OCI-LY3 (cell line): ENCODE measurements at regions not wholly inside any gene's neighbourhood (a gene's known extent, or its start where the extent isn't known, plus 50 kb on each side); places are given as distances from the start of the nearest gene placed in this dataset.
A peak's percentile ranks its signal among the peaks of the same experiment; 100 is the strongest.
"Not testable (repeated sequence)": the region's sequence is repeated elsewhere in the genome, so short reads cannot be mapped to it uniquely, and the experiment has no call there.

Source experiments
- H2AFZ ChIP-seq: fragments of 200-600, 300-600 bp; shearing (Covaris generic); 2 replicates; pipeline ENCODE4 v1.6.0; 2014; ENCODE audit warnings: antibody characterized with exemption, low read depth, low read length
- H3K27ac ChIP-seq: fragments of 200-600, 300-600 bp; sonication (generic); 2 replicates; pipeline ENCODE4 v1.5.1; 2014; ENCODE audit warnings: mild to moderate bottlenecking, low read length, moderate library complexity, mixed read lengths
- H3K27me3 ChIP-seq: fragments of 200-600, 300-600 bp; sonication (generic); 2 replicates; pipeline ENCODE4 v1.6.1; 2014; ENCODE audit warnings: low read depth, low read length, mixed read lengths
- H3K36me3 ChIP-seq: fragments of 200-600, 300-600 bp; sonication (generic); replicated peaks from 2 replicates; pipeline ENCODE3; 2014; ENCODE audit warnings: low read depth, low read length, mixed read lengths
- H3K4me1 ChIP-seq: fragments of 300-600, 200-600 bp; sonication (generic); 2 replicates; pipeline ENCODE4 v1.6.1; 2014; ENCODE audit warnings: low read length, mixed read lengths
- H3K4me2 ChIP-seq: fragments of 200-600, 300-600 bp; sonication (generic); 2 replicates; pipeline ENCODE4 v1.6.1; 2014; ENCODE audit warnings: low read length, mixed read lengths
- H3K4me3 ChIP-seq: fragments of 300-600, 200-600 bp; sonication (generic); 2 replicates; pipeline ENCODE4 v1.5.1; 2014; ENCODE audit warnings: antibody characterized with exemption, mild to moderate bottlenecking, low read length, moderate library complexity
- H3K79me2 ChIP-seq: fragments of 300-600, 200-600 bp; shearing (Covaris generic); 2 replicates; pipeline ENCODE4 v1.6.1; 2014; ENCODE audit warnings: mild to moderate bottlenecking, low read length, mixed read lengths
- H3K9ac ChIP-seq: fragments of 300-600, 200-600 bp; shearing (Covaris generic); 2 replicates; pipeline ENCODE4 v1.6.0; 2014; ENCODE audit warnings: mild to moderate bottlenecking, low read length, moderate library complexity
- H3K9me3 ChIP-seq: fragments of 200-600, 300-600 bp; shearing (Covaris generic); 2 replicates; pipeline ENCODE4 v1.6.1; 2014; ENCODE audit warnings: low read length, mixed read lengths; ENCODE audit not compliant: insufficient read depth
- H4K20me1 ChIP-seq: fragments of 200-600, 300-600 bp; sonication (generic); 2 replicates; pipeline ENCODE4 v1.6.1; 2016; ENCODE audit warnings: low read length, mixed read lengths; ENCODE audit not compliant: insufficient read depth
- EZH2phosphoT487 ChIP-seq: fragments of 200-600 bp; shearing (Covaris generic); IDR thresholded peaks from 2 replicates; pipeline ENCODE4 v1.6.1; 2018; ENCODE audit warnings: antibody characterized with exemption, mixed run types, low read depth
- TF ChIP-seq, protein P1 (sequence below): fragments of 200-600, 300-600 bp; sonication (generic); IDR thresholded peaks from 2 replicates; pipeline ENCODE4 v1.5.1; 2014; ENCODE audit warnings: antibody characterized with exemption, low read length, low read depth

DNA sequence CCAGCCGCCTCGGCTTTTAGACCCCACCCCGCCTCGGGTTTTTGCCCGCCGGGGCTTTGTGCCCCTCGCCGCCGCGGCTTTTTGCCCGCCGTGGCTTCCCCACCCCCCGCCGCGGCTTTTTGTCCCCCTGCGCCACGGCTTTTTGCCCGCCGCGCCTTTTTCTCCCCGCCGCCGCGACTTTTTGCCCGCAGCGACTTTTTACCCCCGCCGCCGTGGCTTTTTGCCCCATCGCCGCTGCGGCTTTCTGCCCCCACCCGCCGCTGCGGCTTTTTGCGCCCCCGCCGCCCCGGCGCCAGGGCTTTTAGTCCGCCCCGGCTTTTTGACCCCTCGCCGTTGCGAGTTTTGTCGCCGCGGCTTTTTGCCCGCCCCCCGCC is 474.4 kb downstream of the FAM72C start:
- H3K36me3 ChIP-seq, result no peaks in the 10 kb centered on the region
- TF ChIP-seq, protein P1, sequence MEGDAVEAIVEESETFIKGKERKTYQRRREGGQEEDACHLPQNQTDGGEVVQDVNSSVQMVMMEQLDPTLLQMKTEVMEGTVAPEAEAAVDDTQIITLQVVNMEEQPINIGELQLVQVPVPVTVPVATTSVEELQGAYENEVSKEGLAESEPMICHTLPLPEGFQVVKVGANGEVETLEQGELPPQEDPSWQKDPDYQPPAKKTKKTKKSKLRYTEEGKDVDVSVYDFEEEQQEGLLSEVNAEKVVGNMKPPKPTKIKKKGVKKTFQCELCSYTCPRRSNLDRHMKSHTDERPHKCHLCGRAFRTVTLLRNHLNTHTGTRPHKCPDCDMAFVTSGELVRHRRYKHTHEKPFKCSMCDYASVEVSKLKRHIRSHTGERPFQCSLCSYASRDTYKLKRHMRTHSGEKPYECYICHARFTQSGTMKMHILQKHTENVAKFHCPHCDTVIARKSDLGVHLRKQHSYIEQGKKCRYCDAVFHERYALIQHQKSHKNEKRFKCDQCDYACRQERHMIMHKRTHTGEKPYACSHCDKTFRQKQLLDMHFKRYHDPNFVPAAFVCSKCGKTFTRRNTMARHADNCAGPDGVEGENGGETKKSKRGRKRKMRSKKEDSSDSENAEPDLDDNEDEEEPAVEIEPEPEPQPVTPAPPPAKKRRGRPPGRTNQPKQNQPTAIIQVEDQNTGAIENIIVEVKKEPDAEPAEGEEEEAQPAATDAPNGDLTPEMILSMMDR, result no peak
- no peak for TF ChIP-seq EZH2phosphoT487
- H3K27me3 ChIP-seq, result no peaks in the 10 kb centered on the region
- no peak overlapping the region for H3K9ac ChIP-seq
- H3K27ac ChIP-seq, result no peak overlapping the region
- peak overlapping the region; percentile 58 for H3K4me3 ChIP-seq
- no peak overlapping the region for H2AFZ ChIP-seq
- H3K4me1 ChIP-seq, result no peaks in the 10 kb centered on the region
- H3K4me2 ChIP-seq, result no peak overlapping the region
- H4K20me1 ChIP-seq, result no peaks in the 10 kb centered on the region
- no peaks in the 10 kb centered on the region for H3K79me2 ChIP-seq
- H3K9me3 ChIP-seq, result no peaks in the 10 kb centered on the region

DNA sequence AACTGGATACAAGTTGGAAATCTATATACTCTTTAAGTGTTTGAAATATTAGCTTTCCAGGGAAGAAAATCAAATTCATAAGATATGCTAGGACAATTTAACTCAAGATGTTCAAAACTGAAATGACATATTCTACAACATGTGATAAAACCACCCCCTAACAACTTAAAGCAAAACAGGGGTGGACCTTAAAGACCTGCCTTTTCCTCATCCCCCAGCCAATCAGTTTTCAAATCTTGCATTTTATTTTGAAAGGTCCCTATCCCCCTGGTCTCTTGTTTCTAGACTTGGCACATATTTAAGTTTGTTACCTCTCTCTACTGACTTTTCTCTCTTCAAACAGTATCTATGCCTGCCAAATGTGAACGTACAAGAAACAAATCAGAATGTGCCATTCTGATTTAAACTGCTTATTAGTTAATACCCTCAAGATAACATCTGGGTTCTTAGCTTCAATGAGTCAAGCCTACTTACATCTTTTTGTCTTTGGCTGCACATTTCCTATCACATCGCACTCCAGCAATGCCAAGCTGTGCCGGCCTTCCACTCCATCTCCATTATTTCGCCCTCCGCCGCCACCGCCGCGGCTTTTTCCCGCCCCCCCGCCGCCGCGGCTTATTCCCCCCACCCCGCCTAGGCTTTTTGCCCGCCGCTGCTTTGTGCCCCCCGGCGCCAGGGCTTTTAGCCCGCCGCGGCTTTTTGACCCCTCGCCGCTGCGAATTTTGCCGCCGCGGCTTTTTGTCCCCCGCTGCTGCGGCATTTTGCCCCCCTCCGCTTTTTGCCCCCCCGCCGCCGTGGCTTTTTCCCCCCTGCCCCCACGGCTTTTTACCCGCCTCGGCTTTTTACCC is 475.0 kb downstream of the FAM72C start:
- not testable (repeated sequence) for H3K4me1 ChIP-seq, H3K9ac ChIP-seq, H3K27ac ChIP-seq, H2AFZ ChIP-seq, H4K20me1 ChIP-seq, H3K27me3 ChIP-seq, H3K9me3 ChIP-seq, H3K4me3 ChIP-seq, H3K36me3 ChIP-seq, H3K79me2 ChIP-seq, H3K4me2 ChIP-seq
